ENCODE measurements at regions not wholly inside any gene's neighbourhood (a gene's known extent, or its start where the extent isn't known, plus 50 kb on each side); places are given as distances from the start of the nearest gene placed in this dataset.

- intact Hi-C loops (cut with DNase I): no loop called here
- no peak for FAIRE-seq
These were observed 77.1 kb upstream of the PRR16 start for GRCh38 chr5:120386981-120387380.

GRCh38 chr5:120388016-120388781, 75.9 kb upstream of the PRR16 start:
- FAIRE-seq (no peak), DNase-seq (no peak)
- no peaks in the 10 kb centered on the region for H3K4me1 ChIP-seq (ENCODE audit: control insufficient read depth in 2 of 3, insufficient read depth in 2 of 3, low read depth in 1 of 3, low read length in 3 of 3)

More at GRCh38 chr5:120386981-120387380, 77.1 kb upstream of the PRR16 start:
- Histone ChIP-seq H3K36me3 (ENCODE audit: control insufficient read depth in 2 of 3, insufficient read depth in 3 of 3, low read length in 3 of 3) (no peaks in the 10 kb centered on the region), H3K9me3 (ENCODE audit: control insufficient read depth in 2 of 3, insufficient read depth in 1 of 3, low read length in 3 of 3) (no peaks in the 10 kb centered on the region), H3K4me1 (ENCODE audit: control insufficient read depth in 2 of 3, insufficient read depth in 2 of 3, low read depth in 1 of 3, low read length in 3 of 3) (no peaks in the 10 kb centered on the region), H3K4me3 (ENCODE audit: low read length in 3 of 3) (no peak overlapping the region), H3K27me3 (ENCODE audit: control insufficient read depth, insufficient read depth, low read length) (no peaks in the 10 kb centered on the region), H3K9ac (ENCODE audit: low read length in 3 of 3) (no peak overlapping the region), H3K27ac (ENCODE audit: low read depth in 2 of 2, low read length in 2 of 2) (no peak overlapping the region)
- TF ChIP-seq CTCF (IDR thresholded peaks at IDR 0.05; ENCODE audit: borderline replicate concordance, extremely low read depth, insufficient read depth): no peak
- DNase-seq: no peak

GRCh38 chr5:120394259-120394658, 69.8 kb upstream of the PRR16 start:
- H3K36me3 ChIP-seq (ENCODE audit: control insufficient read depth in 2 of 3, insufficient read depth in 3 of 3, low read length in 3 of 3): no peaks in the 10 kb centered on the region
- no peak for DNase-seq
- TF ChIP-seq CTCF (IDR thresholded peaks at IDR 0.05; ENCODE audit: borderline replicate concordance, extremely low read depth, insufficient read depth): no peak
- H3K9me3 ChIP-seq (ENCODE audit: control insufficient read depth in 2 of 3, insufficient read depth in 1 of 3, low read length in 3 of 3): peaks cover 0 to 2% (median 0%) of the 10 kb centered on the region in 3 donors
- H3K4me1 ChIP-seq (ENCODE audit: control insufficient read depth in 2 of 3, insufficient read depth in 2 of 3, low read depth in 1 of 3, low read length in 3 of 3): no peaks in the 10 kb centered on the region
- intact Hi-C loops (cut with DNase I): no loop called here
- FAIRE-seq: no peak
- H3K4me3 ChIP-seq (ENCODE audit: low read length in 3 of 3): no peak overlapping the region
- no peak overlapping the region for H3K9ac ChIP-seq (ENCODE audit: low read length in 3 of 3)
- H3K27me3 ChIP-seq (ENCODE audit: control insufficient read depth, insufficient read depth, low read length): no peaks in the 10 kb centered on the region
- H3K27ac ChIP-seq (ENCODE audit: low read depth in 2 of 2, low read length in 2 of 2): no peak overlapping the region

More at GRCh38 chr5:120388016-120388781, 75.9 kb upstream of the PRR16 start:
- H3K36me3 ChIP-seq (ENCODE audit: control insufficient read depth in 2 of 3, insufficient read depth in 3 of 3, low read length in 3 of 3): no peaks in the 10 kb centered on the region
- H3K9me3 ChIP-seq (ENCODE audit: control insufficient read depth in 2 of 3, insufficient read depth in 1 of 3, low read length in 3 of 3): no peaks in the 10 kb centered on the region
- H3K27ac ChIP-seq (ENCODE audit: low read depth in 2 of 2, low read length in 2 of 2): no peak overlapping the region
- intact Hi-C loops (cut with DNase I): no loop called here
- TF ChIP-seq CTCF (IDR thresholded peaks at IDR 0.05; ENCODE audit: borderline replicate concordance, extremely low read depth, insufficient read depth): no peak
- no peak overlapping the region for H3K4me3 ChIP-seq (ENCODE audit: low read length in 3 of 3)
- no peak overlapping the region for H3K9ac ChIP-seq (ENCODE audit: low read length in 3 of 3)
- no peaks in the 10 kb centered on the region for H3K27me3 ChIP-seq (ENCODE audit: control insufficient read depth, insufficient read depth, low read length)
